NCI-H2227 (cell line): ENCODE measurements at regions not wholly inside any gene's neighbourhood (a gene's known extent, or its start where the extent isn't known, plus 50 kb on each side); places are given as distances from the start of the nearest gene placed in this dataset.
"Not testable (repeated sequence)": the region's sequence is repeated elsewhere in the genome, so short reads cannot be mapped to it uniquely, and the experiment has no call there.

Source experiments
- DNase-seq: peaks from one replicate; lab custom pipeline; 2025; ENCODE audit not compliant: unreplicated experiment; lab: John Stamatoyannopoulos, UW

DNA sequence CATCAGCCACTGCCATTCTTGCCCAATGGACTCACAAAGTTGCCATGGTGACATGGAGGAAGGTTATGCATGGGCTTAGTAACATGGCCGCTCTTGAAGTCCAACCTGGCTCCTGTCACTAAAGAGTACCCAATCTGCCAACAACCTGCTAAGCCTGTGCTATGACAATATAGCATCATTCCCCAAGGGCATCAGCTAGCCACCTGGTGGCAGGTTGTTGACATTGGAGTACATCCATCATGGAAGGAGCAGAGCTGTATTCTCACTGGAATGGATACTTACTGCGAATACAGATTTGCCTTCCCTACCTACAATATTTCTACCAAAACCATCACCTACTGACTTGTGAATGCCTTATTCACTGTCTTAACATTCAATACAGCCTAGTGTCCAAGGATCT lies 138.9 kb upstream of the RORA start:
- DNase-seq: no peak

DNA sequence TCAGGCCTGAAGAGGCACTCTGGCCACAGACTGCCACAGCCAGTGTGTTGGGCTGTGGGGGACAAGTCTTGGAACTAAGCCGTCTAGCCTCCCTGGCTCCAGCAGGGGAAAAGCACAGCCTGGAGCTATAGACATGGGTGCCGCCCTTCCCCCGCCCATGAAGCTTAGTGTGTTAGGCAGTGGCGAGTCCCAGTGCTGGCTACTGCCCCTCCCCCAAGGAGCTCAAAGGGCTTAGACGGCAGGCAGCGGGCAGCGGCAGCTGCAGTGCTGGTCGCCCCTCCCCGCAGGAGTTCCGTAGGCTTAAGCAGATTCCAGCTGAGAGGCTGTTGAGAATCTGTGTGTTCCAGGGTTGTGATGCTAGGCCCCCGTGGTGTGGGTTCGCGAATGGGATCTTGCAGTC lies 135.8 kb upstream of the RORA start:
- DNase-seq: peak; percentile 42

- DNase-seq: not testable (repeated sequence)
Measured at GRCh38 chr15:61362912-61363311, 133.8 kb upstream of the RORA start.

GRCh38 chr15:61344293-61344692 lies 115.2 kb upstream of the RORA start:
- no peak for DNase-seq

DNA sequence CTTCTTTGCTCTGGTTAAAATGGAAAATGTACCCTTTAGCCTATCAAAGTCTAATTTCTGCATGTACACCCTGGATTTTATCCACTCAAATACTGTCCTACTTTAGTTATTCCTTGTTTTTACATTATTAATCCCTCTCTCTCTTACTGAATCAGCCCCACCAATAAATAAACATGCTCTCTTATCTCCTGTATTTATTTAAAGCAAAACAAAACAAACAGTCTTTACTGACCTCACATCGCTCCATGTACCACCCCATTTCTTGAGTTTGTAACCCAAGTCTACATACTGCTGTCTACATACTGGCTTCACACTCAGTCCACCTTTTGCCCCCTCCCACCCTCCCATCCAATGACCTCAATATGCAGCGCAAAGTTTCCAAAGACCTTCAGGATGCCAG lies 113.3 kb upstream of the RORA start:
- no peak for DNase-seq

DNA sequence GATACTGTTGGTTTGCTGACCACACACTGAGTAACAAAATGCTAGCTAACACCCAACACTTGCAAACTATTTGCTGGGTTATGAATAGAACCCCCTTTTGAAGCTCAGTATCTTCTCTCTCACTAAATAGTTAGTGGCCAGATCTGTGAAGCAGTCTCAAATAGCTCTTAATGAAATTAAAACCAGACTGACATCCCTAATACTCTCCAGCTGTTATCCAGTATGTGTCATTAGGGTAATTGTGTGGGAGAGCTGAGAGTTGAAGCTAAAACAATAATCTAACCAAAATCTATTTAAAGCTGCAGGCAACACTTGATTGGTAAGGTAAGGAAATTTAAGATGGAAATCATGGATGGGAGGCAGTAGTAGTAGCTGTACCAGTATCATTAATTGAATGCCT lies 110.4 kb upstream of the RORA start:
- DNase-seq: no peak

- DNase-seq: no peak
Measured at GRCh38 chr15:61337541-61337940, 108.4 kb upstream of the RORA start.

- DNase-seq: no peak
Measured at GRCh38 chr15:61336026-61336638, 107.0 kb upstream of the RORA start.

- DNase-seq: not testable (repeated sequence)
Measured at GRCh38 chr15:61334714-61335113, 105.6 kb upstream of the RORA start.

GRCh38 chr15:61331019-61331418 lies 101.9 kb upstream of the RORA start:
- no peak for DNase-seq

- no peak for DNase-seq
Measured at GRCh38 chr15:61327019-61327631, 98.0 kb upstream of the RORA start.

- no peak for DNase-seq
Measured at GRCh38 chr15:61319892-61320291, 90.8 kb upstream of the RORA start.

- DNase-seq: no peak
Measured at GRCh38 chr15:61318802-61319525, 89.9 kb upstream of the RORA start.

- no peak for DNase-seq
Measured at GRCh38 chr15:61318301-61318700, 89.2 kb upstream of the RORA start.

DNA sequence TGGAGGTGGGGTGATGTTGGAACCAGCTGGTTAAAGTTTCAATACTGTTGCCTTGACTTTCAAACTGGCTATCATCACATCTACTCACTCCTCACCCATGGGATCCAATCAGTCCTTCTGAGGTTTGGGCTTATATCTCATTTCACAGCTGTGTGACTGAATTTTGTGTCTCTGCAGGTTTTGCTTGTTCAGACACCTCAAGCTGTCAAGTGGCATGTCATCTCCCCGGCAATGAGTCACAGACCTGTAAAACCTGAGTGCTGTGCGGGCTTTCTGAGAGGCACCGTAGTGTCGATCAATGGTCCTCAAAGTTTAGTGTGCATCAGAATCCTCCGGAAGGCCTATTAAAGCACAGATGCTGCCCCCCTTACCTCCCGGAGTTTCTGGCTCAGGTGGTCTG lies 86.4 kb upstream of the RORA start:
- DNase-seq: no peak

- no peak for DNase-seq
Measured at GRCh38 chr15:61314427-61314826, 85.3 kb upstream of the RORA start.

DNA sequence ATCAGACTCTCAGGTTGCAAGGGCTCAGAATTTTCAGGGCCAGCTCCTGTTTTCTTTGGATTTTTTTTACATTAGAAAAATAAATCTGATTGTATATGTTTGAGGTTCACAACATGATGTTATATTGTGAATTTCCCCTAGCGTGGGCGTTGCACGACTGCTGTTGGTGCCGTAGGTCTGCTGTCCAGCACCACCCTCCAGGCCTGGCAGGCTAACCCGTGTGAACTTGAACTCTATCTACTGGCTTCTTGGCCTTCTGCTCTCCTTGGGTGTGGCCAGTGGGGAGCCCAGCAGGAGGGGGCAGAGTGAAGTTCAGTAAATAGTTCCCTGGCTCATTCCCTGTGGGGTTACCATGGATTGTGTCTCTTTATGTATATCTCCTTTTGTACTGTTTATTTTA lies 80.5 kb upstream of the RORA start:
- DNase-seq: no peak

DNA sequence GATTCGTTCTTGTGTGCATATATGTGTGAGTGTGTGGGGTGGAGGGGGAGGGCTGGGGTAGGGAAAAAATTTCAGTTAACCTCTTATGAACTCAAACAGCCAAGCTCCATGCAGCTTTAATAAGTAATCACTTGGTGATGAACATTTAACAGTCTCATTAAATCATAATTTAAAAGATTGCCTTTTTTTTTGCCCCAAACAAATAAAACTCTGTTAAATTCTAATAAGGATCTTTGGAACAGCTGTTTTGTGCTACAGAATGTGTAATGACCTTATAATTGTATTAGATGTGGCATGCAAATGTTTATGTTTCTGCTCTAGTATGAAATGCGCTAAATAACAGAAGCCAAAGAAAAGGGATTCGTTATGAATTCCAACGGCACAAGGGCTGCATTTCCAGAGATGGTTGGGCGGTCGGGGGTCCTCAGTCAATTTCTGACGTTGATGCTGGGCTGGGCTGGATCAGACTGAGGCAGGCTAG lies 80.0 kb upstream of the RORA start:
- DNase-seq: no peak

GRCh38 chr15:61308437-61308836 lies 79.3 kb upstream of the RORA start:
- no peak for DNase-seq

GRCh38 chr15:61307474-61307873 lies 78.4 kb upstream of the RORA start:
- peak; percentile 2 for DNase-seq

DNA sequence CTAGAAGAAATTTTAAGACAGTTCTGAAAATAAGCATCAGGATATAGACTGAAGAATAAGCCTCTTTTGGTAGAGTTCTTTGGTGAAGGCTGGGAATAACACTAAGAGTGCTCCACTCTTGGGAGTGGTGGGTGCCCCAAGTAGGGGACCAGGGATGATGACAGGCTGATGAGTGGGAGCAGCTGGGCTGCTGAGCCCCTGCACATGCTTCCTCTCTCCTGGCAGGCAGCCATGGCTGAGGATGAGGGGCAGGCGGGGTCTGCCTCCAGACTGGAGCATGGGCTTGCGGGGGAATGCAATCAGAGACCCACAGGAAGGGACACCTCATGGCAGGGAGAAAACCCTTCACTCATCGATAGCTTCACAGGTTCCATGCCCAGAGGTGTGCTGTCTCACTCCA lies 72.6 kb upstream of the RORA start:
- no peak for DNase-seq

- no peak for DNase-seq
Measured at GRCh38 chr15:61299075-61299763, 70.1 kb upstream of the RORA start.
